ENCODE measurements at regions not wholly inside any gene's neighbourhood (a gene's known extent, or its start where the extent isn't known, plus 50 kb on each side); places are given as distances from the start of the nearest gene placed in this dataset.

DNA sequence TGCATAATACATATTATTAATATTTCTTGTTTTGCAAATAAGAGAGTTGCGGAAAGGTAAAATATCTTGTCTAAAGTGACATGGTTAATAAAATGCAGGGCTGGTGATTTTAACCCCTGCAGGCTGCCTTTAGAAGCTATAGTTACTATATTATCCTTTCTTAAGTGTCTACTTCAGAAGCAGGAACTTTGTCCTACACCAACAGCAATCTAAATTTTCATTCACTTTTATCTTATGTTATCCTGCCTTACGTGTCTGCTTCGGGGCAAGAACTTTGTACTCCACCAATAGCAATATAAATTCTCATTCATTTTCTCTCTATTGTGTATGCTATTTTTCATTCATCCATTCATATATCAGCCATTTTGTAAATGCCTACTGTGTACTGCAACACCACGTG, 719.5 kb downstream of the TLR4 start:
- TF ChIP-seq CTCF (tag by site-specific recombination; IDR thresholded peaks at IDR 0.05), result no peak
- no peak for TF ChIP-seq ZBTB17 (tag by site-specific recombination; IDR thresholded peaks at IDR 0.05)
- no peak for TF ChIP-seq ZNF280D (tag by site-specific recombination; IDR thresholded peaks at IDR 0.05)
- TF ChIP-seq, protein P1, sequence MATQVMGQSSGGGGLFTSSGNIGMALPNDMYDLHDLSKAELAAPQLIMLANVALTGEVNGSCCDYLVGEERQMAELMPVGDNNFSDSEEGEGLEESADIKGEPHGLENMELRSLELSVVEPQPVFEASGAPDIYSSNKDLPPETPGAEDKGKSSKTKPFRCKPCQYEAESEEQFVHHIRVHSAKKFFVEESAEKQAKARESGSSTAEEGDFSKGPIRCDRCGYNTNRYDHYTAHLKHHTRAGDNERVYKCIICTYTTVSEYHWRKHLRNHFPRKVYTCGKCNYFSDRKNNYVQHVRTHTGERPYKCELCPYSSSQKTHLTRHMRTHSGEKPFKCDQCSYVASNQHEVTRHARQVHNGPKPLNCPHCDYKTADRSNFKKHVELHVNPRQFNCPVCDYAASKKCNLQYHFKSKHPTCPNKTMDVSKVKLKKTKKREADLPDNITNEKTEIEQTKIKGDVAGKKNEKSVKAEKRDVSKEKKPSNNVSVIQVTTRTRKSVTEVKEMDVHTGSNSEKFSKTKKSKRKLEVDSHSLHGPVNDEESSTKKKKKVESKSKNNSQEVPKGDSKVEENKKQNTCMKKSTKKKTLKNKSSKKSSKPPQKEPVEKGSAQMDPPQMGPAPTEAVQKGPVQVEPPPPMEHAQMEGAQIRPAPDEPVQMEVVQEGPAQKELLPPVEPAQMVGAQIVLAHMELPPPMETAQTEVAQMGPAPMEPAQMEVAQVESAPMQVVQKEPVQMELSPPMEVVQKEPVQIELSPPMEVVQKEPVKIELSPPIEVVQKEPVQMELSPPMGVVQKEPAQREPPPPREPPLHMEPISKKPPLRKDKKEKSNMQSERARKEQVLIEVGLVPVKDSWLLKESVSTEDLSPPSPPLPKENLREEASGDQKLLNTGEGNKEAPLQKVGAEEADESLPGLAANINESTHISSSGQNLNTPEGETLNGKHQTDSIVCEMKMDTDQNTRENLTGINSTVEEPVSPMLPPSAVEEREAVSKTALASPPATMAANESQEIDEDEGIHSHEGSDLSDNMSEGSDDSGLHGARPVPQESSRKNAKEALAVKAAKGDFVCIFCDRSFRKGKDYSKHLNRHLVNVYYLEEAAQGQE (tag by site-specific recombination; IDR thresholded peaks at IDR 0.05), result no peak
- no peak for TF ChIP-seq ZNF792 (tag by site-specific recombination; IDR thresholded peaks at IDR 0.05)
- TF ChIP-seq, protein P2, sequence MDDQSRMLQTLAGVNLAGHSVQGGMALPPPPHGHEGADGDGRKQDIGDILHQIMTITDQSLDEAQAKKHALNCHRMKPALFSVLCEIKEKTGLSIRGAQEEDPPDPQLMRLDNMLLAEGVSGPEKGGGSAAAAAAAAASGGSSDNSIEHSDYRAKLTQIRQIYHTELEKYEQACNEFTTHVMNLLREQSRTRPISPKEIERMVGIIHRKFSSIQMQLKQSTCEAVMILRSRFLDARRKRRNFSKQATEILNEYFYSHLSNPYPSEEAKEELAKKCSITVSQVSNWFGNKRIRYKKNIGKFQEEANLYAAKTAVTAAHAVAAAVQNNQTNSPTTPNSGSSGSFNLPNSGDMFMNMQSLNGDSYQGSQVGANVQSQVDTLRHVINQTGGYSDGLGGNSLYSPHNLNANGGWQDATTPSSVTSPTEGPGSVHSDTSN (CRISPR knock-in tag; IDR thresholded peaks at IDR 0.05), result no peak
- no peak for TF ChIP-seq HOXA7 (CRISPR knock-in tag; IDR thresholded peaks at IDR 0.05; ENCODE audit: borderline replicate concordance)

Data from HEK293 (cell line).